NCI-H1417 treated with DMSO at 0.1 percent for 48 hours (cell line): ENCODE measurements at regions not wholly inside any gene's neighbourhood (a gene's known extent, or its start where the extent isn't known, plus 50 kb on each side); places are given as distances from the start of the nearest gene placed in this dataset.
"Not testable (repeated sequence)": the region's sequence is repeated elsewhere in the genome, so short reads cannot be mapped to it uniquely, and the experiment has no call there.

Source experiments
- DNase-seq: peaks from one replicate; lab custom pipeline; 2025; lab: John Stamatoyannopoulos, UW

GRCh38 chr6:49097664-49098063 lies 365.4 kb downstream of the MMUT start:
- not testable (repeated sequence) for DNase-seq

GRCh38 chr6:49097116-49097515 lies 365.9 kb downstream of the MMUT start:
- DNase-seq, result no peak

GRCh38 chr6:49088631-49089030 lies 374.4 kb downstream of the MMUT start:
- DNase-seq, result no peak

GRCh38 chr6:49087369-49087768 lies 375.7 kb downstream of the MMUT start:
- DNase-seq, result no peak

GRCh38 chr6:49082611-49083010 lies 380.4 kb downstream of the MMUT start:
- DNase-seq, result no peak

- DNase-seq, result no peak
These were observed 390.0 kb downstream of the MMUT start for GRCh38 chr6:49072885-49073620.

GRCh38 chr6:49072146-49072545 lies 390.9 kb downstream of the MMUT start:
- DNase-seq, result no peak

GRCh38 chr6:49070411-49070810 lies 392.6 kb downstream of the MMUT start:
- DNase-seq, result no peak

GRCh38 chr6:49054311-49054710 lies 408.7 kb downstream of the MMUT start:
- DNase-seq, result no peak

- DNase-seq, result no peak
These were observed 410.2 kb downstream of the MMUT start for GRCh38 chr6:49052901-49053300.

- DNase-seq, result no peak
These were observed 411.8 kb downstream of the MMUT start for GRCh38 chr6:49051281-49051680.

- no peak for DNase-seq
These were observed 412.5 kb downstream of the MMUT start for GRCh38 chr6:49050584-49050983.

GRCh38 chr6:49038294-49038822 lies 424.7 kb downstream of the MMUT start:
- no peak for DNase-seq

- DNase-seq, result no peak
These were observed 432.6 kb downstream of the MMUT start for GRCh38 chr6:49030251-49031020.

- DNase-seq, result no peak
These were observed 435.4 kb downstream of the MMUT start for GRCh38 chr6:49027644-49028043.

- DNase-seq, result no peak
These were observed 437.5 kb downstream of the MMUT start for GRCh38 chr6:49025273-49026240.

- DNase-seq, result no peak
These were observed 458.3 kb downstream of the MMUT start for GRCh38 chr6:49004801-49005200.

GRCh38 chr6:49003348-49003747 lies 459.7 kb downstream of the MMUT start:
- peak; percentile 48 for DNase-seq

- no peak for DNase-seq
These were observed 461.1 kb downstream of the MMUT start for GRCh38 chr6:49001856-49002541.

- DNase-seq, result no peak
These were observed 464.5 kb downstream of the MMUT start for GRCh38 chr6:48998574-48998973.

GRCh38 chr6:48996461-48997119 lies 466.5 kb downstream of the MMUT start:
- no peak for DNase-seq
